Esophagus squamous epithelium (tissue), 5 donors: ENCODE measurements at regions not wholly inside any gene's neighbourhood (a gene's known extent, or its start where the extent isn't known, plus 50 kb on each side); places are given as distances from the start of the nearest gene placed in this dataset.

ENCODE experiments used
- DNase-seq: peaks from one replicate; lab custom pipeline; 2025; lab: John Stamatoyannopoulos, UW
- H3K27ac ChIP-seq, 4 donors: fragments of 200-600 bp; sonication (generic); one replicate each; pipeline ENCODE4 v1.5.1; 2016 to 2019; ENCODE audit warnings: mild to moderate bottlenecking in 1 of 4
- H3K27me3 ChIP-seq, 4 donors: fragments of 200-600 bp; sonication (generic); 1 replicate in 3 of 4; 2 replicates in 1 of 4; pipeline versions ENCODE4 v1.5.1 to v1.6.0; 2017 to 2021; ENCODE audit warnings: antibody characterized with exemption in 1 of 4
- H3K36me3 ChIP-seq, 3 donors: fragments of 200-600 bp; sonication (generic); one replicate each; pipeline ENCODE4 v1.5.1; 2016 to 2019
- H3K4me1 ChIP-seq, 3 donors: fragments of 200-600 bp; sonication (generic); one replicate each; pipeline ENCODE4 v1.5.1; 2017 to 2019
- H3K4me3 ChIP-seq, 4 donors: fragments of 200-600 bp; sonication (generic); 1 replicate in 3 of 4; 2 replicates in 1 of 4; pipeline ENCODE4 v1.5.1; 2016 to 2019; ENCODE audit warnings: mild to moderate bottlenecking in 2 of 4, moderate library complexity in 1 of 4
- H3K9me3 ChIP-seq, 3 donors: fragments of 200-600 bp; sonication (generic); one replicate each; pipeline ENCODE4 v1.5.1; 2016 to 2019
- POLR2A ChIP-seq, 4 donors: fragments of 450-650 bp; IDR thresholded peaks; one replicate each; pipeline ENCODE4 v1.6.1; 2017; ENCODE audit warnings: antibody characterized with exemption in 4 of 4, mild to moderate bottlenecking in 4 of 4, moderate library complexity in 3 of 4
- WGBS, 2 donors: methylation state at CpG; one replicate each; pipeline ENCODE4 v1.1.5; 2018; 5-methylcytosine and 5-hydroxymethylcytosine counted together
- intact Hi-C: fragments of 100-400 bp; cut with DNase I; formaldehyde crosslinking; loops from one replicate; pipeline ENCODE4 v1.15.0; 2022
- TF ChIP-seq, protein P1 (sequence below), 6 experiments: fragments of 450-650 bp in 4 of 6; fragments of 200-600 bp in 2 of 6; sonication (generic) in 2 of 6; IDR thresholded peaks; one replicate each; pipeline ENCODE4 v1.5.1; 2016 to 2019; ENCODE audit warnings: antibody characterized with exemption in 6 of 6, mild to moderate bottlenecking in 4 of 6, moderate library complexity in 4 of 6
- donor health status: DM: yes; HTN: yes; CAD: no.

DNA sequence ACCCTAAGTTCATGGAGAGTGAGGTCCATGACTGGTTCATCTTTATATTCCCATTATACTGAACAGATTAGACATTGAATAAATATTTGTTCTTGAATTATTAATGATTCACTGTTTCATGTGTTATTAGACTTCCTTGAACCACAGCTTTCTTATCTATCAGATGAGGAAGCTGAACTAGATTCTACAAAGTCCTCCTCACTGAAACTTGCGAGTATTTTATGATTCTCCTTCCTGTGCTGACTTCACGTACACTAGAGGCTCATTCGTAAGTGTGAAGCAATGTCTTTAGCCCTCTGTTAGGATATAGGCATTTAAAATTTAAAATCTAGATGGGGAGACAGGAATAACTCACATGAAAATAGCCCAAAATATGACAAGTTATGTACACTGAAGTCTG lies 95.6 kb upstream of the IRF2BP2 start:
- H3K4me1 ChIP-seq: peaks cover 6 to 34% (median 10%) of the 10 kb centered on the region in 3 donors
- no peak for DNase-seq
- intact Hi-C loops: no loop called here
- no peaks in the 10 kb centered on the region for H3K27me3 ChIP-seq
- H3K4me3 ChIP-seq: no peak overlapping the region
- no peaks in the 10 kb centered on the region for H3K36me3 ChIP-seq
- H3K9me3 ChIP-seq: no peaks in the 10 kb centered on the region
- H3K27ac ChIP-seq: no peak overlapping the region
- TF ChIP-seq, protein P1, sequence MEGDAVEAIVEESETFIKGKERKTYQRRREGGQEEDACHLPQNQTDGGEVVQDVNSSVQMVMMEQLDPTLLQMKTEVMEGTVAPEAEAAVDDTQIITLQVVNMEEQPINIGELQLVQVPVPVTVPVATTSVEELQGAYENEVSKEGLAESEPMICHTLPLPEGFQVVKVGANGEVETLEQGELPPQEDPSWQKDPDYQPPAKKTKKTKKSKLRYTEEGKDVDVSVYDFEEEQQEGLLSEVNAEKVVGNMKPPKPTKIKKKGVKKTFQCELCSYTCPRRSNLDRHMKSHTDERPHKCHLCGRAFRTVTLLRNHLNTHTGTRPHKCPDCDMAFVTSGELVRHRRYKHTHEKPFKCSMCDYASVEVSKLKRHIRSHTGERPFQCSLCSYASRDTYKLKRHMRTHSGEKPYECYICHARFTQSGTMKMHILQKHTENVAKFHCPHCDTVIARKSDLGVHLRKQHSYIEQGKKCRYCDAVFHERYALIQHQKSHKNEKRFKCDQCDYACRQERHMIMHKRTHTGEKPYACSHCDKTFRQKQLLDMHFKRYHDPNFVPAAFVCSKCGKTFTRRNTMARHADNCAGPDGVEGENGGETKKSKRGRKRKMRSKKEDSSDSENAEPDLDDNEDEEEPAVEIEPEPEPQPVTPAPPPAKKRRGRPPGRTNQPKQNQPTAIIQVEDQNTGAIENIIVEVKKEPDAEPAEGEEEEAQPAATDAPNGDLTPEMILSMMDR (IDR thresholded peaks at IDR 0.05): no peak
- TF ChIP-seq POLR2A (IDR thresholded peaks at IDR 0.05): no peak
- 78 to 91% methylated on average over 3 of the region's 3 CpGs for WGBS, 2 donors

DNA sequence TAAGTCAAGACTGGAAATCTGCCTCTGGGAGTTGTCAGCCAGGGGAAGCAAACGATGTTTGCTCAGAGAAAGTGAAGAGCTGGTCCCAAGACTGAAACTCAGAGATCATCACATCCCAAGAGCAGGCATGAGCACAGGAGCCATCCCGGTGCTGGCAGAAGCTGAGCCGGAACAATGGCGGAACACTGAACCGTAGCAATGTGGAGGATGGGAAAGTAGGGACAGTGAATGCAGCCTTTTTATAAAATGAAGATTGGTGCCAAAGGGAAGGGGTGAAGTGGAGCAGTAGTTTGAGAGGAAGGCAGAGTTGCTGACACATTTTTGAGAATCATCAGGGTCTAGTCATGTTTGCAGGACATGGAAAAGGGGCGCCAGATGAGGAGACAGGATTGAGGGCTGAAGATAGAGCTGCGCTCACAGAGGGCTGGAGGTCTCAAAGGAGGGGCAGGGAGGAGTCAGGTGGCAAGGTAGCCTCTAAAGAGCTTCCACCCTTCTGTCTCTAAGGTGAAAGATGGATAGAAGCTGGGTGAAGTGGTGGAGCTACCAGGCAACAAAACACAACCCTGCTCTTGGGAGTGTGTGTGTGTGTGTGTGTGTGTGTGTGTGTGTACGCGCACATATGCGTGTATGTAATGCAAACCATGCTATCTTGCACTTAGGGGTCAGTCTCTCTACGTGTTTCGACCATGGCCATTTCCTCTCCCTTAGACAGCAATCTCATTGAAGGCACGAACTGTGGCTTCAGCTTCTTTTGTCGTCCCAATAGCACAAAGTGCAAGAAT lies 94.3 kb upstream of the IRF2BP2 start:
- H3K4me3 ChIP-seq: no peak overlapping the region
- intact Hi-C loops: no loop called here

DNA sequence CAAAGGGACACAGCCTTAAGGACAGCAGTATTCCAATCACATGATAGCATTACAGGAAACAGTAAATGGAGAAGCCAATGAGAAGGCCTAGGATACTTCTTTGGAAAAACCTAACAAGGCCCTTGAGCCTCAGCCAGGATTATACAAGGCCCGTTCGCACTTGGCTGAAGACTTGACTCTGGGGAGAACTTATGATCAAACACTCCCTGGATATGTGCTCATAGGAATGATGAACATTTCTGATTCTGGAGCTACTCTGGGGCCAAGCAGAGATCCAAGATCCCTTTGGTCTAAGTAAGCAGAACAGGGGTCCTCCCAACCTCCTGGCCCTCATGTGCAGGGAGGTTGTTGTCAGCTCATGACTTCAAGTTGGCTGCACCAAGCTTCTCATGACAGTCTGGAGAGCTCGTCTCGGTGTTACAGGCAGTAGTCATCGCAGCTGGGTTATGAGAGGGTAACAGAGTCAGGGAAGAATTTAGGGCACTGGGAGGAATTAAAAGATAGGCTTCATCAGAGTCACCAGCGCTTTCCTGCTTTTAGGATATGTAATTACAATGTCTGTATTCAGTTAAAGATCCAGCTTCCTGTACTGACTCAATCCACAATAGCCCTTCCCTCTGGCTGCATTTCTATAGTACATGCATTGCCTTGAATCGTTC lies 92.5 kb upstream of the IRF2BP2 start:
- H3K9me3 ChIP-seq: no peaks in the 10 kb centered on the region

More for the DNA sequence above, 94.3 kb upstream of the IRF2BP2 start:
- TF ChIP-seq POLR2A (IDR thresholded peaks at IDR 0.05): no peak
- TF ChIP-seq, protein P1 (IDR thresholded peaks at IDR 0.05): no peak
- H3K36me3 ChIP-seq: no peaks in the 10 kb centered on the region
- WGBS, 2 donors: 91 to 94% methylated on average over 13 to 14 of the region's 14 CpGs
- no peak overlapping the region for H3K27ac ChIP-seq
- no peaks in the 10 kb centered on the region for H3K9me3 ChIP-seq
- peaks cover 18 to 38% (median 20%) of the 10 kb centered on the region in 3 donors for H3K4me1 ChIP-seq
- no peak for DNase-seq
- no peaks in the 10 kb centered on the region for H3K27me3 ChIP-seq

DNA sequence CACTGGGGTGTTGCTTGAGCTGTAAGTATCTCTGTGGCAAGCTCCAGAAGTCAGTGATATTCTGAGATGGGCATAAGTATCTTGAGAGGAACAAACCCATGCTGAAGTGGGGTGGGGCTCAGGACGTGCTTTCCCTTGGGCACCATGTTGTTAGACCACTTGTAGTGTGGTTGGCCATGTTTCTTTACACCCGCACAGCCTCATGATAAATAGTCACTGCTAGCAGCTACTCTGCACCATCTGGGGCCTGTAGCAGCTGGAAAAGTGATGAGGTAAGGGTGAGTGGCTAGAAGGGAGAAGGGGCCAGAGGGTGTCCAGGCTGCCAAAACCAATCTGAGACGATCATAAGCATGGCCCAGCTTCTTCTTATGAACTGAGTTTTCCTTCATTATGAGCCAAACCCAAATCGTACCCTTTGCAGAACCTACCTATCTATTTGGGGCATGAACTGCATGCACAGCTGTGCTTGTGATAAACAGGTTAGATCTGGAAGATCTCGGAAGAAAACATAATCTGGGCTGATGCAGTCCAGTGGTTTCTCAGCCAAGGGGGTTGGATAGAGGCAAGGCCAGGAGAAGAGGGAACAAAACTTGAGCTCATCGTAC lies 91.9 kb upstream of the IRF2BP2 start:
- Histone ChIP-seq H3K27ac (peak overlapping the region in 3 of 4 donors; percentile 2 to 79 (median 31)), H3K27me3 (no peaks in the 10 kb centered on the region), H3K4me3 (no peak overlapping the region), H3K9me3 (no peaks in the 10 kb centered on the region), H3K36me3 (no peaks in the 10 kb centered on the region), H3K4me1 (peaks cover 12 to 23% (median 14%) of the 10 kb centered on the region in 3 donors)
- TF ChIP-seq, protein P1 (IDR thresholded peaks at IDR 0.05): no peak
- TF ChIP-seq POLR2A (IDR thresholded peaks at IDR 0.05): no peak
- intact Hi-C loops: no loop called here
- 87 to 90% methylated on average over 6 of the region's 6 CpGs for WGBS, 2 donors
- DNase-seq: no peak

More for the DNA sequence above, 92.5 kb upstream of the IRF2BP2 start:
- TF ChIP-seq, protein P1 (IDR thresholded peaks at IDR 0.05): no peak
- no peak for TF ChIP-seq POLR2A (IDR thresholded peaks at IDR 0.05)
- no peaks in the 10 kb centered on the region for H3K36me3 ChIP-seq
- intact Hi-C loops: no loop called here
- peak overlapping the region in 3 of 4 donors; percentile 2 to 79 (median 31) for H3K27ac ChIP-seq
- no peak for DNase-seq
- 51 to 57% methylated on average over 3 to 6 of the region's 7 CpGs for WGBS, 2 donors
- H3K27me3 ChIP-seq: no peaks in the 10 kb centered on the region
- H3K4me1 ChIP-seq: peaks cover 15 to 24% (median 18%) of the 10 kb centered on the region in 3 donors
- no peak overlapping the region for H3K4me3 ChIP-seq
